ENCODE measurements at regions not wholly inside any gene's neighbourhood (a gene's known extent, or its start where the extent isn't known, plus 50 kb on each side); places are given as distances from the start of the nearest gene placed in this dataset.

DNA sequence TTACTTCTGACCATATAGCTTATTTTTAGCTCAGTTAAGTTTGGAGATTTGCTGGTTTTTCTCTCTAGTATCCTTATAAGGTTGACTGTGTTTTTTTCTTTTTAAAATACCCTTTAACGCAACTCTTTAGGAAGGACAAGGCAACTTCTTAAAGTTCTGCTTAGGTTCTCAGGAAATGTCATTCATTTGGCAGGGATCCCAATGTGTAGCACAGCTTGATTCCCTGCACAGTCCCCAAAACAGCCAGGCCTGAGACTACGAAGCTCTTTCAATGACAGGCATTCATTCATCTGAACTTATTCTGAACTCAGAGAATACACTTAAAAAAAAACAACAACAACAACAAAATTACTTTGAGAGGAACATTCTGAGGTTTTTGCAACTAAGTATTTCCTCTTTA, 1765.8 kb downstream of the PCDH7 start:
- Histone ChIP-seq H3K9me3 (ENCODE audit: control insufficient read depth, insufficient read depth, low read depth, low read length) (no peaks in the 10 kb centered on the region), H3K27me3 (ENCODE audit: control insufficient read depth, insufficient read depth, low read length) (no peaks in the 10 kb centered on the region), H3K27ac (ENCODE audit: low read length) (no peak overlapping the region), H3K36me3 (ENCODE audit: control insufficient read depth, insufficient read depth, low read length) (no peaks in the 10 kb centered on the region), H3K4me3 (ENCODE audit: low read depth in 2 of 2, low read length in 2 of 2) (no peak overlapping the region), H3K4me1 (ENCODE audit: control insufficient read depth, insufficient read depth, low read length) (no peaks in the 10 kb centered on the region)
- ChIA-PET POLR2A (no interaction called here), CTCF (no interaction called here)
- intact Hi-C loops (cut with micrococcal nuclease; ENCODE audit: unreplicated experiment), result no loop called here
- DNase-seq (ENCODE audit: low read depth, low spot score) (no peak), ATAC-seq (no peak)
- BruUV-seq (replicated peaks), result no TSS peak
- TF ChIP-seq SIN3A (IDR thresholded peaks at IDR 0.05; ENCODE audit: borderline replicate concordance, insufficient read depth, low read depth, low read length), result no peak
- no peak for TF ChIP-seq POLR2AphosphoS5 (IDR thresholded peaks at IDR 0.05; ENCODE audit: low read depth, low read length)
- TF ChIP-seq TCF7L2 (IDR thresholded peaks at IDR 0.05; ENCODE audit: low read depth, low read length), result no peak
- TF ChIP-seq, protein P1, sequence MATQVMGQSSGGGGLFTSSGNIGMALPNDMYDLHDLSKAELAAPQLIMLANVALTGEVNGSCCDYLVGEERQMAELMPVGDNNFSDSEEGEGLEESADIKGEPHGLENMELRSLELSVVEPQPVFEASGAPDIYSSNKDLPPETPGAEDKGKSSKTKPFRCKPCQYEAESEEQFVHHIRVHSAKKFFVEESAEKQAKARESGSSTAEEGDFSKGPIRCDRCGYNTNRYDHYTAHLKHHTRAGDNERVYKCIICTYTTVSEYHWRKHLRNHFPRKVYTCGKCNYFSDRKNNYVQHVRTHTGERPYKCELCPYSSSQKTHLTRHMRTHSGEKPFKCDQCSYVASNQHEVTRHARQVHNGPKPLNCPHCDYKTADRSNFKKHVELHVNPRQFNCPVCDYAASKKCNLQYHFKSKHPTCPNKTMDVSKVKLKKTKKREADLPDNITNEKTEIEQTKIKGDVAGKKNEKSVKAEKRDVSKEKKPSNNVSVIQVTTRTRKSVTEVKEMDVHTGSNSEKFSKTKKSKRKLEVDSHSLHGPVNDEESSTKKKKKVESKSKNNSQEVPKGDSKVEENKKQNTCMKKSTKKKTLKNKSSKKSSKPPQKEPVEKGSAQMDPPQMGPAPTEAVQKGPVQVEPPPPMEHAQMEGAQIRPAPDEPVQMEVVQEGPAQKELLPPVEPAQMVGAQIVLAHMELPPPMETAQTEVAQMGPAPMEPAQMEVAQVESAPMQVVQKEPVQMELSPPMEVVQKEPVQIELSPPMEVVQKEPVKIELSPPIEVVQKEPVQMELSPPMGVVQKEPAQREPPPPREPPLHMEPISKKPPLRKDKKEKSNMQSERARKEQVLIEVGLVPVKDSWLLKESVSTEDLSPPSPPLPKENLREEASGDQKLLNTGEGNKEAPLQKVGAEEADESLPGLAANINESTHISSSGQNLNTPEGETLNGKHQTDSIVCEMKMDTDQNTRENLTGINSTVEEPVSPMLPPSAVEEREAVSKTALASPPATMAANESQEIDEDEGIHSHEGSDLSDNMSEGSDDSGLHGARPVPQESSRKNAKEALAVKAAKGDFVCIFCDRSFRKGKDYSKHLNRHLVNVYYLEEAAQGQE (IDR thresholded peaks at IDR 0.05; ENCODE audit: insufficient read depth in 1 of 2, low read depth in 2 of 2, low read length in 1 of 2), result no peak
- TF ChIP-seq, protein P2, sequence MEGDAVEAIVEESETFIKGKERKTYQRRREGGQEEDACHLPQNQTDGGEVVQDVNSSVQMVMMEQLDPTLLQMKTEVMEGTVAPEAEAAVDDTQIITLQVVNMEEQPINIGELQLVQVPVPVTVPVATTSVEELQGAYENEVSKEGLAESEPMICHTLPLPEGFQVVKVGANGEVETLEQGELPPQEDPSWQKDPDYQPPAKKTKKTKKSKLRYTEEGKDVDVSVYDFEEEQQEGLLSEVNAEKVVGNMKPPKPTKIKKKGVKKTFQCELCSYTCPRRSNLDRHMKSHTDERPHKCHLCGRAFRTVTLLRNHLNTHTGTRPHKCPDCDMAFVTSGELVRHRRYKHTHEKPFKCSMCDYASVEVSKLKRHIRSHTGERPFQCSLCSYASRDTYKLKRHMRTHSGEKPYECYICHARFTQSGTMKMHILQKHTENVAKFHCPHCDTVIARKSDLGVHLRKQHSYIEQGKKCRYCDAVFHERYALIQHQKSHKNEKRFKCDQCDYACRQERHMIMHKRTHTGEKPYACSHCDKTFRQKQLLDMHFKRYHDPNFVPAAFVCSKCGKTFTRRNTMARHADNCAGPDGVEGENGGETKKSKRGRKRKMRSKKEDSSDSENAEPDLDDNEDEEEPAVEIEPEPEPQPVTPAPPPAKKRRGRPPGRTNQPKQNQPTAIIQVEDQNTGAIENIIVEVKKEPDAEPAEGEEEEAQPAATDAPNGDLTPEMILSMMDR (IDR thresholded peaks at IDR 0.05), result no peak
- in situ Hi-C loops (cut with HindIII; ENCODE audit: low pct_unique_long_range_greater_than_20kb, low sequenced_read_pairs), result no loop called here

DNA sequence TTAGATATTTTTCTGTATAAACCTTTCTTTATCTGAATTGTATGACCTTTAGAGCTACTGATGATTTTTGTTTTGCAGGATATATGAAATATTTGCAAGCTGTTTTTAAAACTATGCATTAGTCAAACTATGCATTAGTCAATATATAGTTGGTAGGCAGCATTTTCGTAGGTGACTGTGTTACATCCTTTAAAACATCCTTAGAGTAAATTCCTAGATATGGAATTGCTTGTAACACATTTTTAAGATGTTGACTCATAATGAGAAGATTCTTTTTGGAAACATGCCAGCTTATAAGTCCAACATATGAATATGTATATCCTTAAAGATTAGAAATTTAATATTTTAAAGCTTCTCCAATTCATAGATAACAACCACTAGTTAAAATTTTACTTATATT, 1768.5 kb downstream of the PCDH7 start:
- Histone ChIP-seq H3K27me3 (ENCODE audit: control insufficient read depth, insufficient read depth, low read length) (no peaks in the 10 kb centered on the region), H3K4me3 (ENCODE audit: low read depth in 2 of 2, low read length in 2 of 2) (no peak overlapping the region), H3K27ac (ENCODE audit: low read length) (no peak overlapping the region), H3K4me1 (ENCODE audit: control insufficient read depth, insufficient read depth, low read length) (no peaks in the 10 kb centered on the region), H3K36me3 (ENCODE audit: control insufficient read depth, insufficient read depth, low read length) (no peaks in the 10 kb centered on the region), H3K9me3 (ENCODE audit: control insufficient read depth, insufficient read depth, low read depth, low read length) (no peaks in the 10 kb centered on the region)
- BruUV-seq (replicated peaks), result no TSS peak
- in situ Hi-C loops (cut with HindIII; ENCODE audit: low pct_unique_long_range_greater_than_20kb, low sequenced_read_pairs) (no loop called here), intact Hi-C loops (cut with micrococcal nuclease; ENCODE audit: unreplicated experiment) (no loop called here)
- no peak for DNase-seq (ENCODE audit: low read depth, low spot score)
- ATAC-seq, result no peak
- TF ChIP-seq TCF7L2 (IDR thresholded peaks at IDR 0.05; ENCODE audit: low read depth, low read length), result no peak
- TF ChIP-seq SIN3A (IDR thresholded peaks at IDR 0.05; ENCODE audit: borderline replicate concordance, insufficient read depth, low read depth, low read length), result no peak
- TF ChIP-seq, protein P1 (IDR thresholded peaks at IDR 0.05; ENCODE audit: insufficient read depth in 1 of 2, low read depth in 2 of 2, low read length in 1 of 2), result no peak
- TF ChIP-seq, protein P2 (IDR thresholded peaks at IDR 0.05), result no peak
- no peak for TF ChIP-seq POLR2AphosphoS5 (IDR thresholded peaks at IDR 0.05; ENCODE audit: low read depth, low read length)
- ChIA-PET POLR2A (no interaction called here), CTCF (no interaction called here)

Data from Panc1 (cell line).